ELF-1 (cell line): ENCODE measurements at regions not wholly inside any gene's neighbourhood (a gene's known extent, or its start where the extent isn't known, plus 50 kb on each side); places are given as distances from the start of the nearest gene placed in this dataset.
A peak's percentile ranks its signal among the peaks of the same experiment; 100 is the strongest.

Source experiments
- DNase-seq: peaks from one replicate; pipeline ENCODE4 v3.0.0-alpha.2; 2016; ENCODE audit warnings: low read depth, low spot score

GRCh38 chr1:219317762-219318353 lies 144.2 kb downstream of the LYPLAL1 start:
- DNase-seq, result peak; percentile 25

GRCh38 chr1:219316066-219316465 lies 142.4 kb downstream of the LYPLAL1 start:
- DNase-seq, result no peak

GRCh38 chr1:219313961-219314360 lies 140.3 kb downstream of the LYPLAL1 start:
- no peak for DNase-seq

GRCh38 chr1:219312967-219313366 lies 139.3 kb downstream of the LYPLAL1 start:
- no peak for DNase-seq

- DNase-seq, result peak; percentile 26
Observed at GRCh38 chr1:219310181-219310728, 136.6 kb downstream of the LYPLAL1 start.

- no peak for DNase-seq
Observed at GRCh38 chr1:219308367-219308766, 134.7 kb downstream of the LYPLAL1 start.

- DNase-seq, result no peak
Observed at GRCh38 chr1:219304227-219305226, 130.8 kb downstream of the LYPLAL1 start.

- no peak for DNase-seq
Observed at GRCh38 chr1:219302697-219303096, 129.0 kb downstream of the LYPLAL1 start.

- no peak for DNase-seq
Observed at GRCh38 chr1:219299420-219299819, 125.7 kb downstream of the LYPLAL1 start.

- no peak for DNase-seq
Observed at GRCh38 chr1:219298571-219299148, 125.0 kb downstream of the LYPLAL1 start.

GRCh38 chr1:219296430-219297355 lies 123.0 kb downstream of the LYPLAL1 start:
- no peak for DNase-seq

- DNase-seq, result no peak
Observed at GRCh38 chr1:219294251-219294650, 120.6 kb downstream of the LYPLAL1 start.

- DNase-seq, result no peak
Observed at GRCh38 chr1:219293410-219293809, 119.7 kb downstream of the LYPLAL1 start.

GRCh38 chr1:219292999-219293398 lies 119.3 kb downstream of the LYPLAL1 start:
- DNase-seq, result no peak

- no peak for DNase-seq
Observed at GRCh38 chr1:219292341-219292740, 118.7 kb downstream of the LYPLAL1 start.

GRCh38 chr1:219289171-219289570 lies 115.5 kb downstream of the LYPLAL1 start:
- no peak for DNase-seq

- DNase-seq, result no peak
Observed at GRCh38 chr1:219283541-219283940, 109.9 kb downstream of the LYPLAL1 start.

GRCh38 chr1:219281831-219282230 lies 108.2 kb downstream of the LYPLAL1 start:
- DNase-seq, result no peak

GRCh38 chr1:219279017-219279770 lies 105.5 kb downstream of the LYPLAL1 start:
- no peak for DNase-seq

GRCh38 chr1:219278288-219278687 lies 104.6 kb downstream of the LYPLAL1 start:
- no peak for DNase-seq
